Right cardiac atrium (tissue), 5 donors: ENCODE measurements at regions not wholly inside any gene's neighbourhood (a gene's known extent, or its start where the extent isn't known, plus 50 kb on each side); places are given as distances from the start of the nearest gene placed in this dataset.

Source experiments
- ATAC-seq, 2 donors: fragments of 200-7000 bp; cut with Tn5 transposase; one replicate each; pipeline versions ENCODE4 v1.8.0 to v1.9.1; 2020; ENCODE audit warnings: moderate library complexity in 2 of 2, mild to moderate bottlenecking in 1 of 2
- DNase-seq, 3 donors: peaks; one replicate each; pipeline ENCODE4 v3.0.0-alpha.2; 2020
- H3K27ac ChIP-seq: one replicate; pipeline ENCODE4 v1.5.1; 2013; ENCODE audit warnings: mild to moderate bottlenecking, low read length, control low read depth, moderate library complexity
- H3K27me3 ChIP-seq: one replicate; pipeline ENCODE4 v1.6.1; 2013; ENCODE audit not compliant: control insufficient read depth, insufficient read depth
- H3K4me1 ChIP-seq: one replicate; pipeline ENCODE4 v1.6.1; 2013; ENCODE audit warnings: low read length; ENCODE audit not compliant: control insufficient read depth, insufficient read depth
- H3K4me3 ChIP-seq: one replicate; pipeline ENCODE4 v1.5.1; 2013; ENCODE audit warnings: low read length, control low read depth
- H3K9me3 ChIP-seq: one replicate; pipeline ENCODE4 v1.6.1; 2013; ENCODE audit warnings: low read length; ENCODE audit not compliant: control insufficient read depth
- WGBS: extraction: QIAGEN DNeasy Blood & Tissue Kit; methylation state at CpG from one replicate; pipeline ENCODE4 v1.1.7; 2013; 5-methylcytosine and 5-hydroxymethylcytosine counted together
- intact Hi-C, 4 donors: fragments of 100-400 bp; cut with DNase I; formaldehyde crosslinking; loops; one replicate each; pipeline versions ENCODE4 v1.11.0 to v1.14.0; 2022 to 2023
- donor health status: healthy with polysubstance abuse.
- donor health status: DM: no; HTN: yes; CAD: no.
- donor health status: DM: no; HTN: no; CAD: no.
- donor health status: DM: no; HTN: yes; CAD: no; lungs with severe emphysema.
- donor health status: DM: yes; HTN: yes; CAD: no.

GRCh38 chr6:50637267-50637666 is 76.1 kb upstream of the TFAP2D start:
- no peak overlapping the region for H3K4me3 ChIP-seq
- intact Hi-C loops, result no loop called here
- no peaks in the 10 kb centered on the region for H3K27me3 ChIP-seq
- no peaks in the 10 kb centered on the region for H3K4me1 ChIP-seq
- H3K27ac ChIP-seq, result no peak overlapping the region
- no peaks in the 10 kb centered on the region for H3K9me3 ChIP-seq
- ATAC-seq (no peak), DNase-seq (no peak)
- WGBS, result 13% methylated on average over 4 of the region's 4 CpGs

DNA sequence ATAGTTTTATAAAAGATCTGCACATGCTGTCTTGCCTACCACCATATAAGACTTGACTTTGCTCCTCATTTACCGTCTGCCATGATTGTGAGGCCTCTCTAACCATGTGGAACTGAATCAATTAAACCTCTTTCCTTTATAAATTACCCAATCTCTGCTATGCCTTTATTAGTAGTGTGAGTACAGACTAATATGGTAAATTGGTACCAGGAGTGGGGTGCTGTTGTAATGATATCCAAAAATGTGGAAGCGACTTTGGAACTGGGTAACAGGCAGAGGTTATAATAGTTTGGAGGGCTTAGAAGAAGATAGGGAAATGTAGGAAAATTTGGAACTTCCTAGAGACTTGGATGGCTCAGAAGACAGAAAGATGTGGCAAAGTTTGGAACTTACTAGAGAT is 64.2 kb upstream of the TFAP2D start:
- intact Hi-C loops, result no loop called here
- ATAC-seq (no peak), DNase-seq (no peak)
- Histone ChIP-seq H3K4me3 (no peak overlapping the region), H3K27ac (no peak overlapping the region), H3K4me1 (no peaks in the 10 kb centered on the region), H3K27me3 (no peaks in the 10 kb centered on the region), H3K9me3 (no peaks in the 10 kb centered on the region)
- WGBS, result 84% methylated on average over 2 of the region's 2 CpGs

GRCh38 chr6:50653253-50653652 is 60.1 kb upstream of the TFAP2D start:
- no peak overlapping the region for H3K27ac ChIP-seq
- WGBS, result 49% methylated on average over 3 of the region's 3 CpGs
- DNase-seq (no peak), ATAC-seq (no peak)
- no peaks in the 10 kb centered on the region for H3K9me3 ChIP-seq
- no peaks in the 10 kb centered on the region for H3K27me3 ChIP-seq
- H3K4me1 ChIP-seq, result no peaks in the 10 kb centered on the region
- intact Hi-C loops, result no loop called here
- no peak overlapping the region for H3K4me3 ChIP-seq

GRCh38 chr6:50654155-50654554 is 59.2 kb upstream of the TFAP2D start:
- Histone ChIP-seq H3K9me3 (no peaks in the 10 kb centered on the region), H3K27ac (no peak overlapping the region), H3K27me3 (no peaks in the 10 kb centered on the region), H3K4me1 (no peaks in the 10 kb centered on the region), H3K4me3 (no peak overlapping the region)
- WGBS, result 76% methylated on average over 2 of the region's 2 CpGs
- DNase-seq (no peak), ATAC-seq (no peak)
- intact Hi-C loops, result no loop called here

GRCh38 chr6:50655848-50656453 is 57.4 kb upstream of the TFAP2D start:
- Histone ChIP-seq H3K27ac (no peak overlapping the region), H3K9me3 (no peaks in the 10 kb centered on the region), H3K4me1 (no peaks in the 10 kb centered on the region), H3K27me3 (no peaks in the 10 kb centered on the region), H3K4me3 (no peak overlapping the region)
- 40% methylated on average over 4 of the region's 4 CpGs for WGBS
- intact Hi-C loops, result no loop called here
- no peak for DNase-seq
- ATAC-seq, result no peak

DNA sequence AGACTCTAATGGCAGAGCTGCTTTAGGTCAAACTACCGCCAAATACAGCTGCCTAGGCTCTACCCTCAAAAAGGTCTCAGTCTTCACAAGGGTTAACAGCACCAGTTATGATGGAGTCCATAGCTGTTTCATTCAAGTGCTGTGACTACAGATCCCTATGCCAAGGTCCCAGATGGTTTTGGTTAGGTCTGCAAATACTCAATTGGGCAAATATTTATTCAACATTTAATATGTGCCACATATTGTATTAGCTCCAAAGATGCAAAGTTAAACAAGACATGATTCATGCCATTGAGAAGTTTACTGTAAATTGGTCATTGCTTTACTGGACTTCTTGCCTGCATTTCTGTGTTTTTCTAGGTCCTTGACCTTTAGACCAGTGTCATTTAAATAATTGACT is 55.8 kb upstream of the TFAP2D start:
- Histone ChIP-seq H3K4me3 (no peak overlapping the region), H3K9me3 (no peaks in the 10 kb centered on the region), H3K27me3 (no peaks in the 10 kb centered on the region), H3K27ac (no peak overlapping the region), H3K4me1 (no peaks in the 10 kb centered on the region)
- WGBS, result 94% methylated on average over 1 of the region's 1 CpG
- DNase-seq, result no peak
- intact Hi-C loops, result no loop called here
- no peak for ATAC-seq

- 49% methylated on average over 2 of the region's 2 CpGs for WGBS
- Histone ChIP-seq H3K9me3 (no peaks in the 10 kb centered on the region), H3K27ac (no peak overlapping the region), H3K4me1 (no peaks in the 10 kb centered on the region), H3K4me3 (no peak overlapping the region), H3K27me3 (no peaks in the 10 kb centered on the region)
- intact Hi-C loops, result no loop called here
- ATAC-seq (no peak), DNase-seq (no peak)
Measured at GRCh38 chr6:50658561-50658960, 54.8 kb upstream of the TFAP2D start.

DNA sequence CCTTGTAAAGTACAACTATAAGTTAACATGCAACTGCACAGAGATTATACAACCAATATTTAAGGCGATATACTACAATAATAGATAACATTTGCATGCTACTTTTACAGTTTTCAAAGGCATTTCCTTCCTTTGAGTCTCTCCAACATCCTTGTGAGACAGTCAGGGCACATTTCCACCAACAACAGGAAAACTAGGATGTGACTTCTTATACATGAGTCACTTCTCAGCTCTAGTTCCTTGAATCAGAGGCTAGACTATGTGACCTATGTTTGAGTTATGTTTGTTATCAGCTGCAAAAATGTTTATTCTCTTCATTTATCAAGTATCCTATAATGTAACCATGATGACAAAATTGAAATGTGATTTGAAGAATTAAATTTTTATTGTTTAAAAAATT is 51.7 kb upstream of the TFAP2D start:
- Histone ChIP-seq H3K4me1 (no peaks in the 10 kb centered on the region), H3K27ac (no peak overlapping the region), H3K4me3 (no peak overlapping the region), H3K9me3 (no peaks in the 10 kb centered on the region), H3K27me3 (no peaks in the 10 kb centered on the region)
- intact Hi-C loops, result no loop called here
- whole genome bisulfite sequencing, result 49% methylated on average over 1 of the region's 1 CpG
- ATAC-seq (no peak), DNase-seq (no peak)
